IMR-90 (cell line): ENCODE measurements at regions not wholly inside any gene's neighbourhood (a gene's known extent, or its start where the extent isn't known, plus 50 kb on each side); places are given as distances from the start of the nearest gene placed in this dataset.

Experiments used
- ATAC-seq: fragments of 200-7000 bp; cut with Tn5 transposase; 2 replicates; pipeline ENCODE4 v1.9.1; 2020; ENCODE audit warnings: low read depth, mild to moderate bottlenecking, moderate library complexity
- BruUV-seq: library from RNA; stranded (reverse); fragments of 400-500 nt; replicated peaks from 2 replicates; lab custom pipeline; 2021; lab: Mats Ljungman, UMichigan
- CTCF ChIA-PET: fragments of 300-600 bp; formaldehyde crosslinking; extraction: SDS; loops from one replicate; lab custom pipeline; 2021; ENCODE audit warnings: antibody characterized with exemption; lab: Yijun Ruan, JAX
- POLR2A ChIA-PET: fragments of 300-600 bp; sonication (Branson Sonifier 250); formaldehyde crosslinking; loops from one replicate; lab custom pipeline; 2022; ENCODE audit warnings: antibody characterized with exemption; ENCODE audit not compliant: unreplicated experiment; lab: Charles Lee
- DNase-seq: peaks from one replicate; pipeline ENCODE4 v3.0.0; 2013
- H2AFZ ChIP-seq: replicated peaks from 2 replicates; pipeline ENCODE3; 2013; ENCODE audit warnings: low read length, mild to moderate bottlenecking; ENCODE audit not compliant: poor library complexity
- H2AK5ac ChIP-seq: 2 replicates; pipeline ENCODE4 v1.6.1; 2013; ENCODE audit warnings: low read depth, low read length, inconsistent platforms
- H2AK9ac ChIP-seq: replicated peaks from 2 replicates; pipeline ENCODE3; 2013; ENCODE audit warnings: mild to moderate bottlenecking, low read depth, low read length, moderate library complexity; ENCODE audit not compliant: poor library complexity
- H2BK120ac ChIP-seq: 2 replicates; pipeline ENCODE4 v1.6.1; 2013; ENCODE audit warnings: low read depth, low read length, inconsistent platforms
- H2BK15ac ChIP-seq: 3 replicates; pipeline ENCODE4 v1.6.1; 2013; ENCODE audit warnings: low read depth, low read length, inconsistent platforms
- H2BK20ac ChIP-seq: 2 replicates; pipeline ENCODE4 v1.6.1; 2013; ENCODE audit warnings: low read depth, mild to moderate bottlenecking, inconsistent platforms, low read length, moderate library complexity
- H2BK5ac ChIP-seq: 2 replicates; pipeline ENCODE4 v1.6.1; 2013; ENCODE audit warnings: mild to moderate bottlenecking, low read depth, low read length, inconsistent platforms; ENCODE audit not compliant: poor library complexity, severe bottlenecking
- H3K14ac ChIP-seq: replicated peaks from 2 replicates; pipeline ENCODE4 v1.6.1; 2013; ENCODE audit warnings: low read depth, low read length, inconsistent platforms
- H3K18ac ChIP-seq: 2 replicates; pipeline ENCODE4 v1.6.1; 2013; ENCODE audit warnings: low read depth, low read length, control low read depth
- H3K23ac ChIP-seq: 2 replicates; pipeline ENCODE4 v1.6.1; 2013; ENCODE audit warnings: low read depth, low read length, inconsistent platforms
- H3K27ac ChIP-seq: 2 replicates; pipeline ENCODE4 v1.5.1; 2013; ENCODE audit warnings: mild to moderate bottlenecking, control low read depth, low read length; ENCODE audit not compliant: insufficient read depth
- H3K27me3 ChIP-seq: 2 replicates; pipeline ENCODE4 v1.6.1; 2013; ENCODE audit warnings: low read length; ENCODE audit not compliant: control insufficient read depth, insufficient read depth
- H3K36me3 ChIP-seq: 2 replicates; pipeline ENCODE4 v1.6.1; 2013; ENCODE audit warnings: low read length, mixed read lengths; ENCODE audit not compliant: control insufficient read depth, insufficient read depth
- H3K4ac ChIP-seq: 2 replicates; pipeline ENCODE4 v1.6.1; 2013; ENCODE audit warnings: low read depth, low read length, inconsistent platforms
- H3K4me1 ChIP-seq: 2 replicates; pipeline ENCODE4 v1.6.1; 2013; ENCODE audit warnings: low read length, mixed read lengths; ENCODE audit not compliant: control insufficient read depth, insufficient read depth
- H3K4me2 ChIP-seq: 2 replicates; pipeline ENCODE4 v1.6.1; 2013; ENCODE audit warnings: low read depth, mild to moderate bottlenecking, control low read depth, low read length, moderate library complexity
- H3K4me3 ChIP-seq: 2 replicates; pipeline ENCODE4 v1.5.1; 2013; ENCODE audit warnings: low read depth, mild to moderate bottlenecking, control low read depth, low read length, moderate library complexity; ENCODE audit not compliant: insufficient read depth
- H3K56ac ChIP-seq: 2 replicates; pipeline ENCODE4 v1.6.1; 2013; ENCODE audit warnings: low read length, inconsistent platforms; ENCODE audit not compliant: insufficient read depth; ENCODE audit errors: extremely low read depth
- H3K79me1 ChIP-seq, 2 experiments: 2 replicates each; pipeline ENCODE4 v1.6.1; 2013; ENCODE audit warnings: low read length in 2 of 2, inconsistent platforms in 1 of 2, low read depth in 1 of 2
- H3K9ac ChIP-seq: 2 replicates; pipeline ENCODE4 v1.6.1; 2013; ENCODE audit warnings: low read depth, low read length, control low read depth
- H3K9me1 ChIP-seq: 2 replicates; pipeline ENCODE4 v1.6.1; 2013; ENCODE audit warnings: low read length, inconsistent platforms; ENCODE audit not compliant: insufficient read depth
- H3K9me3 ChIP-seq: 2 replicates; pipeline ENCODE4 v1.6.1; 2013; ENCODE audit warnings: low read length; ENCODE audit not compliant: control insufficient read depth, insufficient read depth
- H4K20me1 ChIP-seq: 2 replicates; pipeline ENCODE4 v1.6.1; 2013; ENCODE audit warnings: low read length, inconsistent platforms; ENCODE audit not compliant: insufficient read depth
- H4K5ac ChIP-seq: 2 replicates; pipeline ENCODE4 v1.6.1; 2013; ENCODE audit warnings: mild to moderate bottlenecking, low read depth, low read length, control low read depth
- H4K8ac ChIP-seq, 2 experiments: 2 replicates each; pipeline ENCODE4 v1.6.1; 2013; ENCODE audit warnings: low read depth in 2 of 2, low read length in 2 of 2, control low read depth in 1 of 2, inconsistent platforms in 1 of 2
- H4K91ac ChIP-seq: 2 replicates; pipeline ENCODE4 v1.6.1; 2013; ENCODE audit warnings: low read depth, low read length, inconsistent platforms; ENCODE audit not compliant: insufficient read depth
- BHLHE40 ChIP-seq: fragments of 150-350 bp; IDR thresholded peaks from 2 replicates; pipeline ENCODE4 v1.6.1; 2016; ENCODE audit warnings: mild to moderate bottlenecking, low read depth, low read length
- CEBPB ChIP-seq: IDR thresholded peaks from 2 replicates; pipeline ENCODE4 v1.6.1; 2012; ENCODE audit warnings: low read depth, low read length, improper control_type of control experiment
- CHD1 ChIP-seq: IDR thresholded peaks from 2 replicates; pipeline ENCODE4 v1.6.1; 2012; ENCODE audit warnings: low read depth, low read length, improper control_type of control experiment
- CTCF ChIP-seq: conservative IDR thresholded peaks from 2 replicates; pipeline ENCODE4 v1.5.1; 2012; ENCODE audit warnings: mild to moderate bottlenecking, low read depth, low read length, improper control_type of control experiment
- ELK1 ChIP-seq: fragments of 150-350 bp; IDR thresholded peaks from 2 replicates; pipeline ENCODE4 v1.6.1; 2016; ENCODE audit warnings: low read depth, mild to moderate bottlenecking, low read length, moderate library complexity, borderline replicate concordance
- FOS ChIP-seq: fragments of 150-350 bp; IDR thresholded peaks from 2 replicates; pipeline ENCODE4 v1.6.1; 2016; ENCODE audit warnings: low read depth, low read length
- MAFK ChIP-seq: IDR thresholded peaks from 2 replicates; pipeline ENCODE4 v1.6.1; 2012; ENCODE audit warnings: low read depth, low read length, improper control_type of control experiment
- MAZ ChIP-seq: IDR thresholded peaks from 2 replicates; pipeline ENCODE4 v1.6.1; 2012; ENCODE audit warnings: low read depth, mild to moderate bottlenecking, low read length, improper control_type of control experiment, moderate library complexity, borderline replicate concordance
- MXI1 ChIP-seq: IDR thresholded peaks from 2 replicates; pipeline ENCODE4 v1.6.1; 2012; ENCODE audit warnings: low read depth, mild to moderate bottlenecking, low read length, moderate library complexity, borderline replicate concordance
- NFE2L2 ChIP-seq: fragments of 150-350 bp; IDR thresholded peaks from 2 replicates; pipeline ENCODE4 v1.6.1; 2016; ENCODE audit warnings: low read depth, mild to moderate bottlenecking, low read length
- POLR2A ChIP-seq: IDR thresholded peaks from 2 replicates; pipeline ENCODE4 v1.6.1; 2012; ENCODE audit warnings: mild to moderate bottlenecking, low read depth, low read length
- RAD21 ChIP-seq: IDR thresholded peaks from 2 replicates; pipeline ENCODE4 v1.6.1; 2012; ENCODE audit warnings: low read length, improper control_type of control experiment
- RCOR1 ChIP-seq: IDR thresholded peaks from 2 replicates; pipeline ENCODE4 v1.6.1; 2012; ENCODE audit warnings: mild to moderate bottlenecking, low read length, improper control_type of control experiment; ENCODE audit not compliant: insufficient replicate concordance
- RFX5 ChIP-seq: IDR thresholded peaks from 2 replicates; pipeline ENCODE4 v1.8.0; 2012; ENCODE audit warnings: low read depth, mild to moderate bottlenecking, low read length, moderate library complexity
- SMC3 ChIP-seq: fragments of 150-350 bp; IDR thresholded peaks from 2 replicates; pipeline ENCODE4 v1.6.1; 2016; ENCODE audit warnings: low read depth, mild to moderate bottlenecking, antibody characterized with exemption, low read length, moderate library complexity
- USF2 ChIP-seq: fragments of 150-350 bp; IDR thresholded peaks from 2 replicates; pipeline ENCODE4 v1.6.1; 2017; ENCODE audit warnings: mild to moderate bottlenecking, antibody characterized with exemption, low read length, low read depth
- WGBS, 2 experiments: methylation state at CpG; one replicate each; pipeline versions ENCODE4 v1.1.5 to v1.1.7; 2013; ENCODE audit warnings: missing lambda C conversion rate in 2 of 2; ENCODE audit not compliant: insufficient read length in 1 of 2; ENCODE audit errors: extremely low coverage in 2 of 2; 5-methylcytosine and 5-hydroxymethylcytosine counted together
- dilution Hi-C: fragments of 300-500 bp; cut with HindIII; formaldehyde crosslinking; loops from one replicate; pipeline ENCODE4 v1.14.3; 2018; ENCODE audit warnings: low sequenced_read_pairs; ENCODE audit not compliant: unreplicated experiment
- in situ Hi-C: fragments of 300-500 bp; cut with MboI; formaldehyde crosslinking; loops from 3 replicates; pipeline ENCODE4 v1.14.3; 2019; ENCODE audit warnings: low sequenced_read_pairs, inconsistent platforms, mixed read lengths
- intact Hi-C: fragments of 100-400 bp; cut with micrococcal nuclease; formaldehyde crosslinking; loops from 2 replicates; pipeline ENCODE4 v1.10.0; 2022

GRCh38 chr2:147492471-147492870, 352.4 kb upstream of the ACVR2A start:
- H2BK15ac ChIP-seq: no peak overlapping the region
- no peaks in the 10 kb centered on the region for H3K4me1 ChIP-seq
- no peak overlapping the region for H3K27ac ChIP-seq
- CTCF ChIA-PET: no interaction called here
- dilution Hi-C loops (no loop called here), intact Hi-C loops (no loop called here), in situ Hi-C loops (no loop called here)
- H2BK20ac ChIP-seq: no peak overlapping the region
- H3K9me3 ChIP-seq: no peaks in the 10 kb centered on the region
- H2AK5ac ChIP-seq: no peak overlapping the region
- no peak for TF ChIP-seq MAFK
- no peak for TF ChIP-seq CHD1
- TF ChIP-seq ELK1: no peak
- TF ChIP-seq POLR2A: no peak
- no peak for TF ChIP-seq RAD21
- TF ChIP-seq CEBPB: no peak
- TF ChIP-seq FOS: no peak
- TF ChIP-seq SMC3: no peak
- no peak for TF ChIP-seq MXI1
- TF ChIP-seq RFX5: no peak
- no peak for TF ChIP-seq NFE2L2
- TF ChIP-seq BHLHE40: no peak
- TF ChIP-seq RCOR1: no peak
- no peak for TF ChIP-seq MAZ
- TF ChIP-seq CTCF: no peak
- TF ChIP-seq USF2: no peak
- H3K4me3 ChIP-seq: no peak overlapping the region
- no CpG with 5 or more reads among the region's 2 CpGs for WGBS, 2 experiments
- no peak overlapping the region for H2AK9ac ChIP-seq
- no peaks in the 10 kb centered on the region for H3K9me1 ChIP-seq
- no TSS peak for BruUV-seq
- no peak overlapping the region for H4K91ac ChIP-seq
- ATAC-seq (no peak), DNase-seq (no peak)
- H3K23ac ChIP-seq: no peak overlapping the region
- no peaks in the 10 kb centered on the region for H4K20me1 ChIP-seq
- no peak overlapping the region for H3K4me2 ChIP-seq
- POLR2A ChIA-PET: no interaction called here
- H3K27me3 ChIP-seq: no peaks in the 10 kb centered on the region
- no peaks in the 10 kb centered on the region for H3K36me3 ChIP-seq
- H3K79me1 ChIP-seq: no peaks in the 10 kb centered on the region
- no peak overlapping the region for H3K14ac ChIP-seq
- no peak overlapping the region for H3K9ac ChIP-seq
- no peak overlapping the region for H4K8ac ChIP-seq
- no peak overlapping the region for H2AFZ ChIP-seq
- H4K5ac ChIP-seq: no peak overlapping the region
- no peak overlapping the region for H3K56ac ChIP-seq
- no peak overlapping the region for H3K4ac ChIP-seq
- H2BK120ac ChIP-seq: no peak overlapping the region
- H3K18ac ChIP-seq: no peak overlapping the region
- H2BK5ac ChIP-seq: no peak overlapping the region
